GM18858 (cell line): ENCODE measurements at regions not wholly inside any gene's neighbourhood (a gene's known extent, or its start where the extent isn't known, plus 50 kb on each side); places are given as distances from the start of the nearest gene placed in this dataset.
A peak's percentile ranks its signal among the peaks of the same experiment; 100 is the strongest.
"Not testable (repeated sequence)": the region's sequence is repeated elsewhere in the genome, so short reads cannot be mapped to it uniquely, and the experiment has no call there.

Source experiments
- ATAC-seq: cut with Tn5 transposase; IDR thresholded peaks from one replicate; pipeline ENCODE4 v1.9.1; 2021; ENCODE audit not compliant: unreplicated experiment

DNA sequence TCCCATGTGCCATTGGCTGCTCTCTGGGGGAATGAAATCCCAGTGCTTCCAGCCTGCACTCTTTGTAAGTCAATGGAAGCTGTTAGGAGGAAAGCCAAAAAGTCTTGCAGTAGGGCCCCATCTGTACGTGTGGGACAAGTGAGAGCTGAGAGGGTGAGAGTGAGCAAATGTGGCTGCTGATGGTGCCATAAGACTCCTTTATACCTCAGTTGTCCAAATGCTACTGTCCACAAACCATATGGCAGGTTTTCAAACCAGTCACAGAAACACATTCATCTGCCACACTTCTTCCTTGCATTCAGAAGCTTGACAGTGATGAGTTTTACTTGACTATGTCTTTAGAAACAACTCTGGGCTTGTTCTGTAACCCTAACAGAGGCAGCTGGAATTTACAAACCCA, 543.8 kb downstream of the CSNK1G3 start:
- no peak for ATAC-seq

GRCh38 chr5:124054564-124054963, 542.6 kb downstream of the CSNK1G3 start:
- peak; percentile 44 for ATAC-seq

DNA sequence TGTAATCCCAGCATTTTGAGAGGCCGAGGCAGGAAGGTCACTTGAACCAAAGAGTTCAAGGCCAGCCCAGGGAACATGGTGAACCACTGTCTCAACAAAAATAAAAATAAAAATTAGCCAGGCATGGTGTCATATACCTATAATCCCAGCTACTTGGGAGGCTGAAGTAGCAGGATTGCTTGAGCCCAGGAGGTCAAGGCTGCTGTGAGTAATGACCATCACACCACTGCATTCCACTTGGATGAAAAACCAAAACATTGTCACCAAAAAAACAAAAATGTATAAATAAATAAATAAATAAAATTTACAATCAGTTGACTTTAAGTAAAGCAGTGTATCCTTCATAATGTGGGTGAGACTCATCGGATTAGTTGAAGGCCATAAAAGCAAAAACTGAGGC, 541.4 kb downstream of the CSNK1G3 start:
- ATAC-seq, result no peak

GRCh38 chr5:124052201-124052600, 540.2 kb downstream of the CSNK1G3 start:
- ATAC-seq, result no peak

DNA sequence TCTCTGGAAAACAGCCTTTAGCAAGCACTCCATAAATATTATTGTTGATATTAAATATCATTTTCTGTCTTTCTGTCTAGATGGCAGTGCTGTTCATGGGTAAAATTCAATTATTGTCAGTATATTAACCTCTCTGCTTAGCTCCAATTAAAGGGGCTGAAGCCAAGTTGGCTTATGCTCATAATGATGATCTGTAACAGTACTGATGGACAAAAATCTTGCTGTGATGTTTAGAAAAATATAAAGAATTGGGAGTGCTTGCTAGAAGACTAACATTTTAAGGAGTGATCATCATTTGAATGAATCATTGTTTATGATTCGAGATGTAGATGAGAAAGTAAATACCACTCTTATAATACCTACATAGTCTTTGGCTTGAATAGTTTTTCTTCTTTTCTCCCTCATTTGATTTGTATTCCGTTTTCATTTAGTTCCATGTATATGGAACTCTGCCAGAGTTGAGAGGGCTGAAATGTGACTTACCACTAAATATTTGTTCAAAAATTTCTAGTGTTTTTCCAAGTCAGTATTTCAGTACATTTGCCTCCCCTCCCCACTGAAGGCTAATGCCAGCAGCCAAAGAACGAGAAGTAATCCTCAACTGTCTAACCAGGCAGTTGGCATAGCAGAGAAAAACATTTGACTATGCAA, 538.3 kb downstream of the CSNK1G3 start:
- no peak for ATAC-seq

DNA sequence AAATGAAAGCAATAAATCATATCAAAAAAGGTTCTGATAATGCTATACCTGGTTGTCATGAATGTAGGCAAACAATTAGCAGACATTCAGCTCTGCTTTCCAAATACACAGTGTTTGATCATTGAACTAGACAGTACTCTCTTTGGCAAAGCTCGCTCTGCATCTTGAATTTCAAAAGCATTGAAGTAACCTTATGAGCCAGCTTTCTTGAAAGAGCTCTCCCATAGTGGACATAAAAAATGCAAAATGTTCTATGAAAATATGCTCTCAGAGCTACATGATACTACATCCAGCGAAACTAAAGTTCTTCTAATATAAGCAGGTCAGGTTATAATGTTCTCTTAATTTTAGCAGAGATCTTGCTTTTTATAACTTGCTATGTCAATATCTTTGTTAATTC, 533.4 kb downstream of the CSNK1G3 start:
- ATAC-seq, result no peak

DNA sequence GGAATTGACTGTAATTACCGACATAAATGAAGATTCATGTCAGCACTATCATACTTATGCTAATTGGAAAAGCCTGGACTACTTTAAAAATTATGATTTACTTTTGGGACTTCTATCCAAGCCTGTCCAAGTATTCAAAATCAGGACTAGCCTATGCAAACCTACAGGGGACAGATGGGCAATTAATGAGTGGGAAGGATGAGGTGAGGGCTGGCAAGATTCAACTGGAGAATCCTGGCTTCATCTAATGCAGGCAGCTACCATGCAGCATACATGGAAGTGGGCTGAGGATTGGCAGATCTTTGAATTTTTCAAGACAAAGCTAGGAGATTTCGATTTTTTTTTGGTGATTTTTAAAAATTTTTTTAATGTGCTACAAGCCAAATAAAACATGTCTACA, 532.6 kb downstream of the CSNK1G3 start:
- no peak for ATAC-seq

GRCh38 chr5:124043456-124043855, 531.5 kb downstream of the CSNK1G3 start:
- no peak for ATAC-seq

DNA sequence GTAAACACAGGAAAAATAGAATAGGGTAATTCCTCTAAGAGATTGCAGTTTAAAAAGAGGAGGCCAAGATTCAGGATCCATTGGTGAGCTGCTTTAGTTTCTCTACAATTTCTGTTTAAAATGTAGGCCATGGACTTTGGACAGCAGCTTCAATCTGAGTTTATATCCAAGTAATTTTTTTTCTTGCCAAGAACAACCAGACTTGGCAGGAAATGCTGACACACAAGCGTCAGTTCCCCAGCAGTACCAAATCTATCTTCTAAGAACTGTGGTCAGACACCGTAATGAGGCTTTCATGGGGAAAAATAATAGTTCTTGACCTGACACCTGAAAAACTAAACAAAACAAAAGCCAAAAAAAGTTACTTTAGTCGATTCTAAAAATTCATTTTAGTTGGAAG, 528.8 kb downstream of the CSNK1G3 start:
- ATAC-seq, result no peak

DNA sequence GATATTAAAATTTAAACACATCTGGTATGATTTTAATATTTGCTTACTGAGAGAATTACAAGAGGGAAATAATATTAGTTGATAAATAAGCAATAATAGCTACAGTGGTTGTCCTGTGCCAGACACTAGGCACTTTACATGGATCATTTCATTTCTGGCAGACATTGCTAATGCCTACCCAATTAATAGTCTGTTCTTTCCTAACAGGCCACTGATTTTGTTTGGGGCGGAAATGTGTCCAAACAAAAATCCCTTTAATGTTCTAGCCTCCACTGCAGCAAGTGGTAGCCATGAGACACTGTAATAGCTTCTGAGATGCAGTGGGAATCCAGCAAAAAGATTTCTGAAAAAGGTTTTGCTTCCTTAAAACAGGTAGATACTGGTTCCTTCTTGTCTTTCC, 527.4 kb downstream of the CSNK1G3 start:
- no peak for ATAC-seq

DNA sequence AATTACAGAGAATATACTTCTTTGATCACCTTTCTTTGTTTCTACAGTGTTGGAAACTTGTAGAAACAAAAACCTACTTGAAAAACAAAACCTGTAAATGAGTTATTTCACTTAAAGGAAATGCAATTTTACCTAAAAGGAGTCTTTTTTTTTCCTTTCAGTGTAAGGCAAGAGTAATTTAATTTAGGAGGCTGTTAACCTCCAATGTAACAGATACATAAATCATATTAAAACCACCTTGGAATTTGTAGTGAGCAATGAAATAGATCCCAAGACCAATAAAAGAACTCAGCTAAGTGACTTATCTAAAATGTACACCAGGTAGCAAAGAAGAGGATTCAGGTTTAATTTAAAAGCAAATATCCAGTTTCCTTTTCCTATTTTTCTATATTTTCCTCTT, 524.8 kb downstream of the CSNK1G3 start:
- no peak for ATAC-seq

GRCh38 chr5:124034963-124035362, 523.0 kb downstream of the CSNK1G3 start:
- peak; percentile 99 for ATAC-seq

DNA sequence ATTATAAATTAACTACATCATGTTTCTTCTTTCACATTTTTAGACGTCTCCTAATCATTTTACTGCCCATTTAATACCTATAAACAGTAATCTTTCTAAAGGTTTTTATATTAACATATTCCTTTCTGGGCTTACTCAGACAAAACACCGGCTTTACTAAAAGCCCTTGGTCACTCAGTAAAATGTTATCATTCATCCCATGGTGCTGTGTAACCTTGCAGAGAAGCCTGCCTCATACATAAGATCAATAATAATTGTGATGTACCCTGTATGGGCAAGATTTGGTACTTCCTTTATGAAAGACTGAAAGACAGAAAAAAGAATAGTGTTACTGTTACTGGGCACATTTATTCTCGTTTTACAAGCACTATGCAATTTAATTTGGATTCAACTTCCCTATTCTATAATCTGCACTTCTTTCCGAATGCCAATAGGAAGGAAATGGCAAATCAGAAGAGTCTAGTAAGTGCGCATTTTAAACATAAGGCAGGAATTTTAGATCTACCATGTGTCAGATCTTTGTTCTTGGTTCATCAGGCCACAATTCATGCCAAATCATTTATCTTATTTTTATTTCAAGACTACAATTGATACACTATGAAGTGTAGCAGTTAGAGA, 522.2 kb downstream of the CSNK1G3 start:
- ATAC-seq, result no peak

DNA sequence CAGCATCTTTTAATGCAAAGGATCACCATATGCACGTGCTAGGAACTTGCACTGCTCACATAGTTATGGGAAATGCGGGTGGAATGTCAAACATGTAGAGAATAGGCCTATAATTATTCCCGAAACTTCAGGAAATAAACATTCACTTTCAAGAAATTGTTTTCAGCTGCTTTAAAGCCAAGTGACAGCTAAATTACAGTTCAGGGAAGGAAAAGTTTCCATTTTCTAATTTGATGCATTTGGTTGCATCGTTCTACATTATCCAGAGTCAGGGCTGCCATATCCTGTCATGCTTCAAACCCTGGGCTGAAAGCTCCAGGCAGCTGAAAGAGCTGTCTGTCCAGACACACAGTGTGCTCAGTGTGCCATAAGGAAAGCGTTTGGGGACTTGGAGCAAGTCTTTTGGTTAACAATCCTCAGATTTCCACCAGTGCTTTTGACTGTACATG, 518.1 kb downstream of the CSNK1G3 start:
- ATAC-seq, result no peak

DNA sequence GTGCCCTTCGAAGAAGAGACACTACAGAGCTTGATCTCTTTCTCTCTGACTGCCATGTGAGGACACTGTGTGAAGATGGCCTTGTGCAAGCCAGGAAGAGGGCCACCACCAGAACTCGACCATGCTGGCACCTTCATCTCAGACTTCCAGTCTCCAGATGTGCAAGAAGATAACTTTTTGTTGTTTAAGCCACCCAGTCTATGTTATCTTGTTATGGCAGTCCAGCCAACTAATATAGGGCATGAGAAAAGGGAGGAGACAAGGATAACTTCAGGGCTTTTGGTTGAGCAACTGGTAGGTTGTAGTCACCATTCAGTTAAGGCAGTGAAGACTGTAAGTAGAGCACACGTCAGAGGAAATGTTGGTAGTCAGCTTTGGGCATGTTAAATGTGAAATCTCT, 515.5 kb downstream of the CSNK1G3 start:
- ATAC-seq, result no peak

GRCh38 chr5:124025306-124025845, 513.4 kb downstream of the CSNK1G3 start:
- ATAC-seq, result no peak

GRCh38 chr5:124022966-124023365, 511.0 kb downstream of the CSNK1G3 start:
- ATAC-seq, result no peak

- no peak for ATAC-seq
Observed at GRCh38 chr5:124021776-124022175, 509.8 kb downstream of the CSNK1G3 start.

- no peak for ATAC-seq
Observed at GRCh38 chr5:124021066-124021641, 509.2 kb downstream of the CSNK1G3 start.

DNA sequence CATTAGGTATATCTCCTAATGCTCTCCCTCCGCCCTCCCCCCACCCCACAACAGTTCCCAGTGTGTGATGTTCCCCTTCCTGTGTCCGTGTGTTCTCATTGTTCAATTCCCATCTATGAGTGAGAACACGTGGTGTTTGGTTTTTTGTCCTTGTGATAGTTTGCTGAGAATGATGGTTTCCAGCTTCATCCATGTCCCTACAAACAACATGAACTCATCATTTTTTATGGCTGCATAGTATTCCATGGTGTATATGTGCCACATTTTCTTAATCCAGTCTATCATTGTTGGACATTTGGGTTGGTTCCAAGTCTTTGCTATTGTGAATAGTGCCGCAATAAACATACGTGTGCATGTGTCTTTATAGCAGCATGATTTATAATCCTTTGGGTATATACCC, 505.3 kb downstream of the CSNK1G3 start:
- ATAC-seq, result not testable (repeated sequence)

GRCh38 chr5:124007675-124008398, 495.9 kb downstream of the CSNK1G3 start:
- ATAC-seq, result no peak
